IMR-90 (cell line): ENCODE measurements at regions not wholly inside any gene's neighbourhood (a gene's known extent, or its start where the extent isn't known, plus 50 kb on each side); places are given as distances from the start of the nearest gene placed in this dataset.

Experiments
- ATAC-seq: fragments of 200-7000 bp; cut with Tn5 transposase; 2 replicates; pipeline ENCODE4 v1.9.1; 2020; ENCODE audit warnings: low read depth, mild to moderate bottlenecking, moderate library complexity
- BruUV-seq: library from RNA; stranded (reverse); fragments of 400-500 nt; replicated peaks from 2 replicates; lab custom pipeline; 2021; lab: Mats Ljungman, UMichigan
- CTCF ChIA-PET: fragments of 300-600 bp; formaldehyde crosslinking; extraction: SDS; loops from one replicate; lab custom pipeline; 2021; ENCODE audit warnings: antibody characterized with exemption; lab: Yijun Ruan, JAX
- POLR2A ChIA-PET: fragments of 300-600 bp; sonication (Branson Sonifier 250); formaldehyde crosslinking; loops from one replicate; lab custom pipeline; 2022; ENCODE audit warnings: antibody characterized with exemption; ENCODE audit not compliant: unreplicated experiment; lab: Charles Lee
- DNase-seq: peaks from one replicate; pipeline ENCODE4 v3.0.0; 2013
- H2AFZ ChIP-seq: replicated peaks from 2 replicates; pipeline ENCODE3; 2013; ENCODE audit warnings: low read length, mild to moderate bottlenecking; ENCODE audit not compliant: poor library complexity
- H2AK5ac ChIP-seq: 2 replicates; pipeline ENCODE4 v1.6.1; 2013; ENCODE audit warnings: low read depth, low read length, inconsistent platforms
- H2AK9ac ChIP-seq: replicated peaks from 2 replicates; pipeline ENCODE3; 2013; ENCODE audit warnings: mild to moderate bottlenecking, low read depth, low read length, moderate library complexity; ENCODE audit not compliant: poor library complexity
- H2BK120ac ChIP-seq: 2 replicates; pipeline ENCODE4 v1.6.1; 2013; ENCODE audit warnings: low read depth, low read length, inconsistent platforms
- H2BK15ac ChIP-seq: 3 replicates; pipeline ENCODE4 v1.6.1; 2013; ENCODE audit warnings: low read depth, low read length, inconsistent platforms
- H2BK20ac ChIP-seq: 2 replicates; pipeline ENCODE4 v1.6.1; 2013; ENCODE audit warnings: low read depth, mild to moderate bottlenecking, inconsistent platforms, low read length, moderate library complexity
- H2BK5ac ChIP-seq: 2 replicates; pipeline ENCODE4 v1.6.1; 2013; ENCODE audit warnings: mild to moderate bottlenecking, low read depth, low read length, inconsistent platforms; ENCODE audit not compliant: poor library complexity, severe bottlenecking
- H3K14ac ChIP-seq: replicated peaks from 2 replicates; pipeline ENCODE4 v1.6.1; 2013; ENCODE audit warnings: low read depth, low read length, inconsistent platforms
- H3K18ac ChIP-seq: 2 replicates; pipeline ENCODE4 v1.6.1; 2013; ENCODE audit warnings: low read depth, low read length, control low read depth
- H3K23ac ChIP-seq: 2 replicates; pipeline ENCODE4 v1.6.1; 2013; ENCODE audit warnings: low read depth, low read length, inconsistent platforms
- H3K27ac ChIP-seq: 2 replicates; pipeline ENCODE4 v1.5.1; 2013; ENCODE audit warnings: mild to moderate bottlenecking, control low read depth, low read length; ENCODE audit not compliant: insufficient read depth
- H3K27me3 ChIP-seq: 2 replicates; pipeline ENCODE4 v1.6.1; 2013; ENCODE audit warnings: low read length; ENCODE audit not compliant: control insufficient read depth, insufficient read depth
- H3K36me3 ChIP-seq: 2 replicates; pipeline ENCODE4 v1.6.1; 2013; ENCODE audit warnings: low read length, mixed read lengths; ENCODE audit not compliant: control insufficient read depth, insufficient read depth
- H3K4ac ChIP-seq: 2 replicates; pipeline ENCODE4 v1.6.1; 2013; ENCODE audit warnings: low read depth, low read length, inconsistent platforms
- H3K4me1 ChIP-seq: 2 replicates; pipeline ENCODE4 v1.6.1; 2013; ENCODE audit warnings: low read length, mixed read lengths; ENCODE audit not compliant: control insufficient read depth, insufficient read depth
- H3K4me2 ChIP-seq: 2 replicates; pipeline ENCODE4 v1.6.1; 2013; ENCODE audit warnings: low read depth, mild to moderate bottlenecking, control low read depth, low read length, moderate library complexity
- H3K4me3 ChIP-seq: 2 replicates; pipeline ENCODE4 v1.5.1; 2013; ENCODE audit warnings: low read depth, mild to moderate bottlenecking, control low read depth, low read length, moderate library complexity; ENCODE audit not compliant: insufficient read depth
- H3K56ac ChIP-seq: 2 replicates; pipeline ENCODE4 v1.6.1; 2013; ENCODE audit warnings: low read length, inconsistent platforms; ENCODE audit not compliant: insufficient read depth; ENCODE audit errors: extremely low read depth
- H3K79me1 ChIP-seq, 2 experiments: 2 replicates each; pipeline ENCODE4 v1.6.1; 2013; ENCODE audit warnings: low read length in 2 of 2, inconsistent platforms in 1 of 2, low read depth in 1 of 2
- H3K9ac ChIP-seq: 2 replicates; pipeline ENCODE4 v1.6.1; 2013; ENCODE audit warnings: low read depth, low read length, control low read depth
- H3K9me1 ChIP-seq: 2 replicates; pipeline ENCODE4 v1.6.1; 2013; ENCODE audit warnings: low read length, inconsistent platforms; ENCODE audit not compliant: insufficient read depth
- H3K9me3 ChIP-seq: 2 replicates; pipeline ENCODE4 v1.6.1; 2013; ENCODE audit warnings: low read length; ENCODE audit not compliant: control insufficient read depth, insufficient read depth
- H4K20me1 ChIP-seq: 2 replicates; pipeline ENCODE4 v1.6.1; 2013; ENCODE audit warnings: low read length, inconsistent platforms; ENCODE audit not compliant: insufficient read depth
- H4K5ac ChIP-seq: 2 replicates; pipeline ENCODE4 v1.6.1; 2013; ENCODE audit warnings: mild to moderate bottlenecking, low read depth, low read length, control low read depth
- H4K8ac ChIP-seq, 2 experiments: 2 replicates each; pipeline ENCODE4 v1.6.1; 2013; ENCODE audit warnings: low read depth in 2 of 2, low read length in 2 of 2, control low read depth in 1 of 2, inconsistent platforms in 1 of 2
- H4K91ac ChIP-seq: 2 replicates; pipeline ENCODE4 v1.6.1; 2013; ENCODE audit warnings: low read depth, low read length, inconsistent platforms; ENCODE audit not compliant: insufficient read depth
- BHLHE40 ChIP-seq: fragments of 150-350 bp; IDR thresholded peaks from 2 replicates; pipeline ENCODE4 v1.6.1; 2016; ENCODE audit warnings: mild to moderate bottlenecking, low read depth, low read length
- CHD1 ChIP-seq: IDR thresholded peaks from 2 replicates; pipeline ENCODE4 v1.6.1; 2012; ENCODE audit warnings: low read depth, low read length, improper control_type of control experiment
- FOS ChIP-seq: fragments of 150-350 bp; IDR thresholded peaks from 2 replicates; pipeline ENCODE4 v1.6.1; 2016; ENCODE audit warnings: low read depth, low read length
- MAFK ChIP-seq: IDR thresholded peaks from 2 replicates; pipeline ENCODE4 v1.6.1; 2012; ENCODE audit warnings: low read depth, low read length, improper control_type of control experiment
- MAZ ChIP-seq: IDR thresholded peaks from 2 replicates; pipeline ENCODE4 v1.6.1; 2012; ENCODE audit warnings: low read depth, mild to moderate bottlenecking, low read length, improper control_type of control experiment, moderate library complexity, borderline replicate concordance
- MXI1 ChIP-seq: IDR thresholded peaks from 2 replicates; pipeline ENCODE4 v1.6.1; 2012; ENCODE audit warnings: low read depth, mild to moderate bottlenecking, low read length, moderate library complexity, borderline replicate concordance
- NFE2L2 ChIP-seq: fragments of 150-350 bp; IDR thresholded peaks from 2 replicates; pipeline ENCODE4 v1.6.1; 2016; ENCODE audit warnings: low read depth, mild to moderate bottlenecking, low read length
- POLR2A ChIP-seq: IDR thresholded peaks from 2 replicates; pipeline ENCODE4 v1.6.1; 2012; ENCODE audit warnings: mild to moderate bottlenecking, low read depth, low read length
- RAD21 ChIP-seq: IDR thresholded peaks from 2 replicates; pipeline ENCODE4 v1.6.1; 2012; ENCODE audit warnings: low read length, improper control_type of control experiment
- RCOR1 ChIP-seq: IDR thresholded peaks from 2 replicates; pipeline ENCODE4 v1.6.1; 2012; ENCODE audit warnings: mild to moderate bottlenecking, low read length, improper control_type of control experiment; ENCODE audit not compliant: insufficient replicate concordance
- RFX5 ChIP-seq: IDR thresholded peaks from 2 replicates; pipeline ENCODE4 v1.8.0; 2012; ENCODE audit warnings: low read depth, mild to moderate bottlenecking, low read length, moderate library complexity
- SMC3 ChIP-seq: fragments of 150-350 bp; IDR thresholded peaks from 2 replicates; pipeline ENCODE4 v1.6.1; 2016; ENCODE audit warnings: low read depth, mild to moderate bottlenecking, antibody characterized with exemption, low read length, moderate library complexity
- dilution Hi-C: fragments of 300-500 bp; cut with HindIII; formaldehyde crosslinking; loops from one replicate; pipeline ENCODE4 v1.14.3; 2018; ENCODE audit warnings: low sequenced_read_pairs; ENCODE audit not compliant: unreplicated experiment
- in situ Hi-C: fragments of 300-500 bp; cut with MboI; formaldehyde crosslinking; loops from 3 replicates; pipeline ENCODE4 v1.14.3; 2019; ENCODE audit warnings: low sequenced_read_pairs, inconsistent platforms, mixed read lengths
- intact Hi-C: fragments of 100-400 bp; cut with micrococcal nuclease; formaldehyde crosslinking; loops from 2 replicates; pipeline ENCODE4 v1.10.0; 2022
- TF ChIP-seq, protein P1 (sequence below): conservative IDR thresholded peaks from 2 replicates; pipeline ENCODE4 v1.5.1; 2012; ENCODE audit warnings: mild to moderate bottlenecking, low read depth, low read length, improper control_type of control experiment
- TF ChIP-seq, protein P2 (sequence below): fragments of 150-350 bp; IDR thresholded peaks from 2 replicates; pipeline ENCODE4 v1.6.1; 2016; ENCODE audit warnings: low read depth, mild to moderate bottlenecking, low read length, moderate library complexity, borderline replicate concordance

DNA sequence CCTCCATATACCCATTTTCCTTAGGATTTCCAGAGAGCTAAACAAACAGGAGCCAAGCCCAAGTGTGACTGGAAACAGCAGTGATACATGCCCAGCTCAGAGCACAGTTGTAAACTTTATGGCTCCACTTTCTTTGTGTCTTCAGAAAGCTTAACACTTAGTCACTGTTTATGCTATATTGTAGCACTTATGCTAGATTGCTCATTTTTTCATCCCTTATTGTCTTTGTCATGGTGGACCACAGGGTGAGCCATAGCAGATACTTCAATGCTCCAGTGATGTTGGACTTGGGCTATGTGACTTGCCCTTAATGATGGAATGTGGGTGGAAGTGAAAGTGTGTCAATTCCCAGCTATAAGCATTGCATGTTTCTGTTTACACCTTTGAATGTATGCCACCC is 401.6 kb downstream of the METTL4 start:
- Histone ChIP-seq H2AK5ac (no peak overlapping the region), H4K5ac (no peak overlapping the region), H3K9me1 (no peaks in the 10 kb centered on the region), H2BK20ac (no peak overlapping the region), H3K4ac (no peak overlapping the region), H4K8ac (no peak overlapping the region), H3K56ac (no peak overlapping the region), H3K27ac (no peak overlapping the region), H3K27me3 (no peaks in the 10 kb centered on the region), H3K4me1 (no peaks in the 10 kb centered on the region), H3K9me3 (no peaks in the 10 kb centered on the region), H2AK9ac (no peak overlapping the region), H3K79me1 (no peaks in the 10 kb centered on the region), H3K9ac (no peak overlapping the region), H3K4me2 (no peak overlapping the region), H2AFZ (no peak overlapping the region), H3K4me3 (no peak overlapping the region), H2BK15ac (no peak overlapping the region), H2BK5ac (no peak overlapping the region), H3K18ac (no peak overlapping the region), H2BK120ac (no peak overlapping the region), H3K23ac (no peak overlapping the region), H4K20me1 (no peaks in the 10 kb centered on the region), H3K36me3 (no peaks in the 10 kb centered on the region), H3K14ac (no peak overlapping the region), H4K91ac (no peak overlapping the region)
- dilution Hi-C loops, result no loop called here
- DNase-seq (no peak), ATAC-seq (no peak)
- ChIA-PET POLR2A (no interaction called here), CTCF (interaction anchor here (1.2 kb wide), 1 partner anchor 16 kb away, joined by 3 read pairs; no protein-coding TSS in a partner anchor)
- in situ Hi-C loops, result no loop called here
- intact Hi-C loops, result no loop called here
- BruUV-seq, result no TSS peak
- TF ChIP-seq, protein P1, sequence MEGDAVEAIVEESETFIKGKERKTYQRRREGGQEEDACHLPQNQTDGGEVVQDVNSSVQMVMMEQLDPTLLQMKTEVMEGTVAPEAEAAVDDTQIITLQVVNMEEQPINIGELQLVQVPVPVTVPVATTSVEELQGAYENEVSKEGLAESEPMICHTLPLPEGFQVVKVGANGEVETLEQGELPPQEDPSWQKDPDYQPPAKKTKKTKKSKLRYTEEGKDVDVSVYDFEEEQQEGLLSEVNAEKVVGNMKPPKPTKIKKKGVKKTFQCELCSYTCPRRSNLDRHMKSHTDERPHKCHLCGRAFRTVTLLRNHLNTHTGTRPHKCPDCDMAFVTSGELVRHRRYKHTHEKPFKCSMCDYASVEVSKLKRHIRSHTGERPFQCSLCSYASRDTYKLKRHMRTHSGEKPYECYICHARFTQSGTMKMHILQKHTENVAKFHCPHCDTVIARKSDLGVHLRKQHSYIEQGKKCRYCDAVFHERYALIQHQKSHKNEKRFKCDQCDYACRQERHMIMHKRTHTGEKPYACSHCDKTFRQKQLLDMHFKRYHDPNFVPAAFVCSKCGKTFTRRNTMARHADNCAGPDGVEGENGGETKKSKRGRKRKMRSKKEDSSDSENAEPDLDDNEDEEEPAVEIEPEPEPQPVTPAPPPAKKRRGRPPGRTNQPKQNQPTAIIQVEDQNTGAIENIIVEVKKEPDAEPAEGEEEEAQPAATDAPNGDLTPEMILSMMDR, result no peak
- TF ChIP-seq MAFK (no peak), NFE2L2 (no peak), MXI1 (no peak), MAZ (no peak), RAD21 (no peak), RFX5 (no peak), BHLHE40 (no peak), RCOR1 (no peak), SMC3 (no peak), CHD1 (no peak), FOS (no peak), POLR2A (no peak)
- TF ChIP-seq, protein P2, sequence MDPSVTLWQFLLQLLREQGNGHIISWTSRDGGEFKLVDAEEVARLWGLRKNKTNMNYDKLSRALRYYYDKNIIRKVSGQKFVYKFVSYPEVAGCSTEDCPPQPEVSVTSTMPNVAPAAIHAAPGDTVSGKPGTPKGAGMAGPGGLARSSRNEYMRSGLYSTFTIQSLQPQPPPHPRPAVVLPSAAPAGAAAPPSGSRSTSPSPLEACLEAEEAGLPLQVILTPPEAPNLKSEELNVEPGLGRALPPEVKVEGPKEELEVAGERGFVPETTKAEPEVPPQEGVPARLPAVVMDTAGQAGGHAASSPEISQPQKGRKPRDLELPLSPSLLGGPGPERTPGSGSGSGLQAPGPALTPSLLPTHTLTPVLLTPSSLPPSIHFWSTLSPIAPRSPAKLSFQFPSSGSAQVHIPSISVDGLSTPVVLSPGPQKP, result no peak
